ENCODE measurements at regions not wholly inside any gene's neighbourhood (a gene's known extent, or its start where the extent isn't known, plus 50 kb on each side); places are given as distances from the start of the nearest gene placed in this dataset.
"Not testable (repeated sequence)": the region's sequence is repeated elsewhere in the genome, so short reads cannot be mapped to it uniquely, and the experiment has no call there.

DNA sequence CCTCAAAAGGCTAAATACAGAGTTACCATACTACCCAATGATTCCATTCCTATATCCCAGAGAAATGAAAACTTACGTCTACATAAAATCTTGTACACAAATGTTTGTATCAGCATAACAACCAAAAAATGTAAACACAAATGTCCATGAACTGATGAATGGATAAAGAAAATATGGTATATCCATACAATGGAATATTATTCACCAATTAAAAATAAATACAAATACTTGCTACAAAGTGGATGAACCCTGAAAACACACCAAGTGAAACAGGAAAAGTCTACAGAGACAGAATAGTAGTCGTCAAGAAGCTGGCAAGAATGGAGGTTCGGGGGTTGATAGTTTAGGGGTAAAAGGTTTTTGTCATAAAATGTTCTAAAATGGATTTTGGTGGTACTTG is 54.0 kb upstream of the ANKRD28 start:
- no peak for DNase-seq (ENCODE audit: low read depth in 2 of 2)

DNA sequence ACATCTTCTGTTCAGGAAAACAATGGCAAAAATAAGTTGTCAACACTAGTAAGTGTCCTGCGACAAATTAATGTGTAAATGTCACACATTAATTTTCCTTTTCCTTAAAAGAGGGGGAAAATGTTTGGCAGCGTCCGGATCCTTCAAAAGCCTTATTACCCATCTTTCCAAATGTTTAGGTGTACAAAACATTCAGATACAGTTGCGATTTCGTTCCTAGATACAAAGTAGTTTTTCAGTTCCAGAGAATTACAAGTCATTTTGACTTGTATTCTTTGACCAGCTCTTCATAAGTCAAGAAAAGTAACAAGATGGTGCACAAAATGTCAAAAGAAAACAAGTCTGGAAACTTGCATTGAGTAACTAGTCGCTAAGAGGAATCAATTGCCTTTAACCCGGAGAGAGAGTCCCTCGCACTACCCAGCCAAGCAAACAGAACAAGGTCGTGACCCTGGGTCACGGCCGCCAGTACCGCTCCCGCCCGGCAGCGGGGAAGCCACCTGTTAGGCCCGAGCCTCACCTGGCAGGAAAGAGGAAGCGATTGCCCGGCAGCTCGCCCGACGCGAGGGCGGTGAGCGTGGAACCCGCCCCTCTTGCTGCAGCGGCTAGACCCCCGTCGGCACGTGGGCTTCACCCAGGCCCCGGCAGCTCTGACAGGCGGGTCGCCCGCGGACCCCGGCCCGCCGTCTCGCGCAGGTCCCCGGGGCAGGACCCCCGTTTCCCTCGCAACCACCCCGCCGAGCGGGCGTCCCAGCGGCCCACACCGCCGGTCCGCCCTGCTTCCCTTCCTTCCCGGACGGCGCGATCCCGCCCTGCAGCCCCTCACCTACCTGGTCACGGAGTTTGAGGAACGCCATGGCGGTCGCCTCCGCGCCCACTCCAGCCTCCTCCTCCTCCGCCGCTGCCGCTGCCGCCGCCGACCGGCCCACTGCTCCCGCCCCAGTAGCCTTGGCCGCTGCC is 61.0 kb upstream of the ANKRD28 start:
- peak in 1 of 2 donors; percentile 7 for DNase-seq (ENCODE audit: low read depth in 2 of 2)

DNA sequence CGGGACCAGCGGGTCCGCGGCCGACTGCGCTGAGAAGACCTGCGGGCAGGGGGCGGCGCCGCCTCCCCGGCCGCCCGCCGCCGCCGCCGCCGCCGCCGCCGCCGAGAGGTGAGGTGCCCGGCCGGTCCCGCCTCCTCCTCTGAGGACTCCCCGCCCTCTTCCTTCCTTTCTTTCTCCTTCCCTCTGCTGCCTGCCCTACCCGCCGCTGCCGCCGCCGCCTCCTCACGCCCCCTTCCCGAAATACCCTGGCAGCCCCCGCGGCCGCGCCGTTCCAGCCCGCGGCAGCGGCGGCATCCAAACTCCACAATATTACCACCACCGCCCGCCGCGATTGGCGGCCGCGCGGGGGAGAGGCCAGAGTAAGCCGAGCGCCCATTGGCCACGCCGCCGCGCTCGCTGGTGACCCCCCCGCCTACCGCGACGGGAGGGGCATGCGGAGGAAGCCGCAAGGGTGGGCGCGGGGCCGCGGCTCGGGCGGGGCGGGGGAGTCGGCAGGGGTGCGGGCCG is 61.8 kb upstream of the ANKRD28 start:
- DNase-seq (ENCODE audit: low read depth in 2 of 2), result peak; percentile 57 to 70

DNA sequence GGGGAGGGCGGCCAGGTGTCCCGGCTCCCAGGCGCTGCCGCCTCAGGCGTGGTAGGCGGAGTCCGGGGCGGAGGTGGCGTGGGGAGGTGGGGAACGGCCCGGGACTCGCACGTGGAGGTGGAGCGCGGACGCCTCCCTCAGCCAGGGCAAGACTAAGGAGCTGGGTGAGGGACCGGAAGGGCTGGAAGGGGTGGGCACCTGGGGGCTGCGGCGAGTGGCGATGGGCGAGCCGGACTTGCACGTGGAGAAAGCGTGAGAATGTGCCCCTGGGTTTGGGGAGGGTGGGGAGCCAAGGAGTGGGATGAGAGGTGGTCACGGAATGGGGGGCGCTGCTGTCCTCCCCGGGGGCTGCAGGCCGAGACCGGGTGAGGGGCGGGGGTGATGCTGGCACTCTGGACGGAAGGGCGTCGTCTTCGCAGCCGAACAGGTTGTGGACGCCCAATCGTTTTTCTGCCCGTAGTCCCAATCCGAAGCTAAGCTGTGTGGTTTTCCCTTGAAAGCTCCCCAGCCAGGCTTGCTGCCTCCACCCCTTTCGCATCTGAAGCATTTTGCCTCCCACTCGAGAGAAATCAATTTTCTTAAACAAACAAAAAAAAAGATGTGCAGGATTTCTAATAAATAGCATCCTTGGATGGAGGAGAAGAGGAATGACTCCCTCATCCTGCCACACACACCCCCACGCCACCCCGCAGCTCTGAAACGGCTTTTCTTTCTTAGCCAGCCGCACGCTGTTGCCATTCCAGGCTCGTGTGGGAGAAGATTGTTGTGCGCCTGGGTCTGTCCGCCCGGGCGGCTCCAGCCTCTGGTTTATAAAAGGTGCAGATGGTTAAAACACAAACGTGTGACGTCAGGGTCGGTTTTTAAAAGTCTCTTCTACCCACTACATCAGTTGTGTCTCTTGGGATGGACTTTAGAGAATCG is 62.5 kb upstream of the ANKRD28 start:
- DNase-seq (ENCODE audit: low read depth in 2 of 2), result no peak

GRCh38 chr3:15861163-15861562 is 63.4 kb upstream of the ANKRD28 start:
- DNase-seq (ENCODE audit: low read depth in 2 of 2), result no peak

DNA sequence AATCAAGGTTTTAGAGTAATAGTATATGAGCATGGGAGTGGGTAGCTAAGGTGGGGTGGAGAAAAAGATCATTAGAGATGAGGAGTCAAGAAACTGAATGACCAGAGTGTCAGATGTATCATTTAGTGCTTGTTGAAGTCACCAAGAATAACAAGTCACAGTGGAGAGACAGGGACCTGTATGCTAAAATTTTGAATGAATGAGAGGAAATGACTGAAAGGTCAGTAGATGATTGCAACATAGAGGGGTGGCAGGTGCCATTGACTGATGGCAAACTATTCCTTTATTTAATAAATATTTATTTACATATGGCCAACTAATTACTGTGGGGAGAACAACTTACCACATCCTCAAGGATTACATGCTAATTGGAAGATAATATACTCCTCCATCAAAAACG is 75.0 kb upstream of the ANKRD28 start:
- no peak for DNase-seq (ENCODE audit: low read depth in 2 of 2)

- no peak for DNase-seq (ENCODE audit: low read depth in 2 of 2)
Observed at GRCh38 chr3:15873415-15873814, 75.6 kb upstream of the ANKRD28 start.

- no peak for DNase-seq (ENCODE audit: low read depth in 2 of 2)
Observed at GRCh38 chr3:15875016-15875689, 77.4 kb upstream of the ANKRD28 start.

- no peak for DNase-seq (ENCODE audit: low read depth in 2 of 2)
Observed at GRCh38 chr3:15876669-15877068, 78.9 kb upstream of the ANKRD28 start.

DNA sequence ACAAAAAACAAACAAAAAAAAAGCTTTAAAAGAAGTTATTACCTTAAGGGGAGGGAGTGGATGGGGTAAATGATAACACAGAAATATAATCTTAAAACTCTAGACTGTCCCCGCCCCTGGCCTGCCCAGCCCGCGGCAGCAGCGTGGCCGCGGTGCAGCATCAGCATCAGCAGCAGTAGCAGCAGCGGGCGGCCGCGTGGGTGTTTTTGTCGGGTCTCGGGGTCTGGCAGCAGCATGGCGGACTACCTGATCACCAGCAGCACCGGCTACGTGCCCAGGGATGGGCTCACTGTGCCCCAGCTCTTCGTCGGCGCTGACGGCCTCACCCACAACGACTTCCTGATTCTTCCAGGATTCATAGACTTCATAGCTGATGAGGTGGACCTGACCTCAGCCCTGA is 80.0 kb upstream of the ANKRD28 start:
- DNase-seq (ENCODE audit: low read depth in 2 of 2), result no peak

DNA sequence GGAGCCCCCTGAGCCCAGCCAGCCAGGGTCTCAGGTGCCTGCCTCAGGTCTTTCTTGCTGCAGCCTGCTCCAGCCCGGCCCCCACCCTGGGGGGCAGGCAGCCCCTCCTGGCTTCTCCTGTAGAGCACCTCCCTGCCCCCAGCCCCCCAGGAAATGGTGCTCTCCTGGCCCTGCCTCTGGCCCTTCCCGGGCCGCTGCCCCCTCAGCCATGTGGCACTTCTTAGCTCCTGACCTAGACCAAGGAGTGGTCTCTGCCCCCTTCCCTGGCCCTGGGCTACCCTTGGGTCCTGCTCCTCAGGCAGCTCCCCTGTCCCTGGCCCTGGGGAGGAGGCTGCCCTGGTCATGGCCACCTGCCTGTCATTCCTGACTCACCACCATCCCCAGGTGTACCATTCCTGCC is 82.0 kb upstream of the ANKRD28 start:
- not testable (repeated sequence) for DNase-seq (ENCODE audit: low read depth in 2 of 2)

- no peak for DNase-seq (ENCODE audit: low read depth in 2 of 2)
Observed at GRCh38 chr3:15882577-15882976, 84.8 kb upstream of the ANKRD28 start.

GRCh38 chr3:15884132-15884531 is 86.4 kb upstream of the ANKRD28 start:
- DNase-seq (ENCODE audit: low read depth in 2 of 2), result no peak

DNA sequence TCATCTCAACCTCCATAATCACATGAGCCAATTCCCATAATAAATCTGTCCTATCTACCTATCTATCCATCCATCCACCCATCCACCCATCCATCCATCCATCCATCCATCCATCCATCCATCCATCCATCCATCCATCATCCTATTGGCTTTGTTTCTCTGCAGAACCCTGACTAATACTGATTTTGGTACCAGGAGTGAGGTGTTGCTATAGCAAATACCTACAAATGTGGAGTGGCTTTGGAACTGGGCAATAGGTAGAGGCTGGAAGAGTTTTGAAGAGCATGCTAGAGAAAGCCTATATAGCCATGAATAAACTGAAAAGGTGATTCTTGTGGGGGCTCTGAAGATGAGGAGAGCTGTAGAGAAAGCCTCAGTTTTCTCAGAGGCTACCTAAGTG is 88.7 kb upstream of the ANKRD28 start:
- DNase-seq (ENCODE audit: low read depth in 2 of 2), result no peak

GRCh38 chr3:15887261-15887660 is 89.5 kb upstream of the ANKRD28 start:
- no peak for DNase-seq (ENCODE audit: low read depth in 2 of 2)

GRCh38 chr3:15889936-15890335 is 92.2 kb upstream of the ANKRD28 start:
- no peak for DNase-seq (ENCODE audit: low read depth in 2 of 2)

- no peak for DNase-seq (ENCODE audit: low read depth in 2 of 2)
Observed at GRCh38 chr3:15892311-15893227, 94.8 kb upstream of the ANKRD28 start.

GRCh38 chr3:15894382-15894781 is 96.6 kb upstream of the ANKRD28 start:
- DNase-seq (ENCODE audit: low read depth in 2 of 2), result no peak

DNA sequence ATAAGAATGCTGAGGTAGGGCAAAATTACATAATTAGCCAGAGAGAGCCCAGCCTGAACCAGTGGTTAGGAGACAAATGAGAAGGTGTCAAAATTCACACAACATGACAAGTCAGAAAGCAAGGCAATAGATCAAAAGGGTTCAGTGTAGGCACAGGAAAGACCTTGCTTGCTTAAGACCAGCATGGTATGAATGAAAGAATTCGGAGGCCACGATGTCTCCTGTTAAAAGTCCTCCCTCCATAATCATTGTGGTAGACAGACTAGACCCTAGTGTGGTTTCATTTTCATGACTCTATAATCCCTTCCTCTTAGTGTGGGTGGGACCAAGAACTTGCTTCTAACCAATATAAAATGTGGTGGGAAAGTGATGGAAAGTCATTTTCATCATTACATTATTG is 98.7 kb upstream of the ANKRD28 start:
- DNase-seq (ENCODE audit: low read depth in 2 of 2), result no peak

DNA sequence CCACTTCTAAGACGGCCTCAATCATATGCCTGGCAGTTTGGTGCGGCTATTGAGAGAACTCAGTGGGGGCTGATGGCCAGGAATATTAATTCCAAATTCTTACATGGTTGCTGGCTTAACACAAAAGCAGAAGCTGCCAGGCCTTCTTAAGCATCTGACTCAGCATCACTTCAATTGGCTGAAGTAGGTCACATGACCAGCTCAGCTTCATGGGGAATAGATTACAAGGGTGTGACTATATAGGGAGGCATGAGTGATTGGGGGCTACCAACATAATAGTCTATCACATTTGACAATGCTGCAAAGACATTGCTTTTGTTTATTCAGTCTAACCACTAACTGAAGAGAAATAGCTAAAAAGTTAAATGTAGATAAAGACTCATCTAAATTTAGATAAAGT is 101.6 kb upstream of the ANKRD28 start:
- no peak for DNase-seq (ENCODE audit: low read depth in 2 of 2)

- DNase-seq (ENCODE audit: low read depth in 2 of 2), result no peak
Observed at GRCh38 chr3:15903164-15903563, 105.4 kb upstream of the ANKRD28 start.

Measured in stimulated activated CD8-positive, alpha-beta memory T cell treated with anti-CD3 and anti-CD28 coated beads, Interleukin-15, amount 100 ng/mL, for 4 hours (primary cell).